ENCODE measurements at regions not wholly inside any gene's neighbourhood (a gene's known extent, or its start where the extent isn't known, plus 50 kb on each side); places are given as distances from the start of the nearest gene placed in this dataset.
A peak's percentile ranks its signal among the peaks of the same experiment; 100 is the strongest.

DNA sequence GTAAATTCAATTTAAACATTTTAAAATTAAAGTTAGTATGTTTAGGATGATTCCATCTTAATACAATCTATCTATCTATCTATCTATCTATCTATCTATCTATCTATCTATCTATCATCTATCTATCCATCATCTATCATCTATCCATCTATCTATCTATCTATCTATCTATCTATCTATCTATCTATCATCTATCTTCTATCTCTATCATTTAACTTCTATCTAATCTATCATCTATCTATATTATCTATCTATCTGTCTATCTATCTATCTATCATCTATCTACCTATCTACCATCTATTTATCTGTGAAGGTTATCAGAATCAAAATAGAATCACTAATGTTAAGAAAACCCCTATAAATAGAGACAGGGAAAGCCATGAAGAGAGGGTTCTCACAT lies 78.3 kb downstream of the RAMP3 start:
- no peak for DNase-seq (ENCODE audit: low read depth, low spot score)
- TF ChIP-seq, protein P1, sequence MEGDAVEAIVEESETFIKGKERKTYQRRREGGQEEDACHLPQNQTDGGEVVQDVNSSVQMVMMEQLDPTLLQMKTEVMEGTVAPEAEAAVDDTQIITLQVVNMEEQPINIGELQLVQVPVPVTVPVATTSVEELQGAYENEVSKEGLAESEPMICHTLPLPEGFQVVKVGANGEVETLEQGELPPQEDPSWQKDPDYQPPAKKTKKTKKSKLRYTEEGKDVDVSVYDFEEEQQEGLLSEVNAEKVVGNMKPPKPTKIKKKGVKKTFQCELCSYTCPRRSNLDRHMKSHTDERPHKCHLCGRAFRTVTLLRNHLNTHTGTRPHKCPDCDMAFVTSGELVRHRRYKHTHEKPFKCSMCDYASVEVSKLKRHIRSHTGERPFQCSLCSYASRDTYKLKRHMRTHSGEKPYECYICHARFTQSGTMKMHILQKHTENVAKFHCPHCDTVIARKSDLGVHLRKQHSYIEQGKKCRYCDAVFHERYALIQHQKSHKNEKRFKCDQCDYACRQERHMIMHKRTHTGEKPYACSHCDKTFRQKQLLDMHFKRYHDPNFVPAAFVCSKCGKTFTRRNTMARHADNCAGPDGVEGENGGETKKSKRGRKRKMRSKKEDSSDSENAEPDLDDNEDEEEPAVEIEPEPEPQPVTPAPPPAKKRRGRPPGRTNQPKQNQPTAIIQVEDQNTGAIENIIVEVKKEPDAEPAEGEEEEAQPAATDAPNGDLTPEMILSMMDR (IDR thresholded peaks at IDR 0.05; ENCODE audit: low read depth, low read length) = no peak
- in situ Hi-C loops (cut with HindIII; ENCODE audit: low sequenced_read_pairs) = no loop called here
- no peak overlapping the region for H3K4me3 ChIP-seq (ENCODE audit: low read depth, low read length)

DNA sequence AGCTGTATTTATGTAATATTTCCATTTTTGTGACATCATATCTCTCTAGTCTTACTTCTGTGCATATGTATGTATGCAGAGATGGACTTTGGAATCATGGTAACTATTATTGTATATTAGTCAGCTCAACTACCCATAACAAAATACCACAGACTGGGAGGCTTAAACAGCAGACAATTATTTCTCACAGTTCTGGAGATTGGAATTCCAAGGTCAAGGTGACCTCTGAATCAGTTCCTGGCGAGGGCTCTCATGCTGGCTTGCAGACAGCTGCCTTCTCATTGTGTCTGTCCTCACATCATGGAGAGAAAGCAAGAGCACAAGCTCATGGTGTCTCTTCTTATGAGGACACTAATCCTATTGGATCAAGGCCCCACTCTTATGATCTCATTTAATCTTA lies 79.1 kb downstream of the RAMP3 start:
- in situ Hi-C loops (cut with HindIII; ENCODE audit: low sequenced_read_pairs) = no loop called here
- DNase-seq (ENCODE audit: low read depth, low spot score) = peak; percentile 71
- no peak overlapping the region for H3K4me3 ChIP-seq (ENCODE audit: low read depth, low read length)
- TF ChIP-seq, protein P1 (IDR thresholded peaks at IDR 0.05; ENCODE audit: low read depth, low read length) = no peak

DNA sequence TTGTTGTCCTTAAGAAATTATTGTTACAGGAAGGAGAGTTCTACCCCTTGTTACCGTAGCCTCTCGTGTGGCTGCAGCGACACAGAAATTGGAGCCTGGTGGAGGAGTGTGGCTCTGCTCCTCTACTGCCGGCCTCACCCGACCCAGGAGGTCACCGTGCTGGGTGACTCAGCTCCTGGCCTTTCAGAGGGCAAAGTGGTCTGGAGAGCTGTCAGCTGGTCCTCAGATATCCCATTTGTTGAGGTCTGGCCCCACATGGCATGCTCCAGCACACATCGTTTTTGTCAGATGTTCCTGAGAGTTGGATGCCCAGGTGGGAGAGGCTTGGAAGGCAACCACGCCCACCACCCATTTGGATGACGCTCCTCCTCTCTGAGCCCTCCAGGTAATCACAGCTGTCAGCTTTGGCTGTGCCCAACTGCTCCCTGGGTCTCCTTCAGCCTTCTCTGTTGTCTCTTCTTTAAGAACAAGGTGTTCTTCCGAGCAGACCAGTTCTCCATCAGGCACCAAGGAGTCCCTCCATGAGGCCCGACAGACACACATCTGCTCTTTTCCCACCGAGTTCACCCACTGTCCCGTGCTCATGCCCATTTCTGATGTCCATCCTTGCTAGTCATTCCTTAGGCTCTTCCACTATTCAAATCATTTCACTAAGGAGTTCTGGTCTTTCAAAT lies 80.3 kb downstream of the RAMP3 start:
- no peak overlapping the region for H3K4me3 ChIP-seq (ENCODE audit: low read depth, low read length)
- DNase-seq (ENCODE audit: low read depth, low spot score) = no peak
- TF ChIP-seq, protein P1 (IDR thresholded peaks at IDR 0.05; ENCODE audit: low read depth, low read length) = no peak
- in situ Hi-C loops (cut with HindIII; ENCODE audit: low sequenced_read_pairs) = no loop called here

DNA sequence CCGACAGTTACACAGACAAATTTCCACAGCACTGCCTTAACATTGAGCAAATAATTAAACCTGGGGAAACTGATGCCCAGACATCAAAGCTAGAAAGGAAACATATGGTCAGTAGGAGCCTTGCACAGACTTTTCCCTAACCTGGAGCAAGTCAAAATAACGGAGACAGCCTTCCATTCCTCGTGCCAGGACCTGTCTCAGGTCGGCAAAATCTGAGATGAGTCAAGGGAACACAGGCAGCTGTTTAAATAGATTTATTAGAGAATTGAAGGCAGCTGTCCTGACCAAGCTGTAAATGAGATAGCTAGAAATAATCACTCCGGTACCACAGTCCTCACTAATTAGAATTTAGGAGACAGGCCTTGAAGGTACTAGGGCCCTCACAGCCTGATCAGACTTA lies 81.2 kb downstream of the RAMP3 start:
- H3K4me3 ChIP-seq (ENCODE audit: low read depth, low read length) = no peak overlapping the region
- in situ Hi-C loops (cut with HindIII; ENCODE audit: low sequenced_read_pairs) = no loop called here
- TF ChIP-seq, protein P1 (IDR thresholded peaks at IDR 0.05; ENCODE audit: low read depth, low read length) = no peak
- DNase-seq (ENCODE audit: low read depth, low spot score) = no peak

DNA sequence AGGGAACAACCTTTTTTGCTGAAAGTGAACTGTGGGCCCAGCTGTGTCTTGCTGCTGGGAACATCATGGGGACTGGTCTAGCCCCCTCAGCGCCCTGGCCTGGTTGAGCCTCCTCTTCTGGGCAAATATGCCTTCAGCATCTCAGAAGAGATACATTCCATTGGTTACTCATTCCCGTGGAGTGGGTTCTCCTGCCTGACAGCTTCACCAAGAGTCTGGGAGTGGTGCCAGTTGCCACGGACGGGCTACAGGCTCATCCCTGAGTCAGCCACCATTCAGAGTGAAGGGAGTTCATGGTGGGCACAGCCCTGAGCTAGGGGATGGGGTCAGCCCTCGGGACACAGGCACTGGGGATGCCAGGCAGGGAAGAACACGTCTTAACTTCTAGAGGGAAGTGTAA lies 81.9 kb downstream of the RAMP3 start:
- H3K4me3 ChIP-seq (ENCODE audit: low read depth, low read length) = no peak overlapping the region
- in situ Hi-C loops (cut with HindIII; ENCODE audit: low sequenced_read_pairs) = no loop called here
- peak; percentile 62 for DNase-seq (ENCODE audit: low read depth, low spot score)
- TF ChIP-seq, protein P1 (IDR thresholded peaks at IDR 0.05; ENCODE audit: low read depth, low read length) = no peak

DNA sequence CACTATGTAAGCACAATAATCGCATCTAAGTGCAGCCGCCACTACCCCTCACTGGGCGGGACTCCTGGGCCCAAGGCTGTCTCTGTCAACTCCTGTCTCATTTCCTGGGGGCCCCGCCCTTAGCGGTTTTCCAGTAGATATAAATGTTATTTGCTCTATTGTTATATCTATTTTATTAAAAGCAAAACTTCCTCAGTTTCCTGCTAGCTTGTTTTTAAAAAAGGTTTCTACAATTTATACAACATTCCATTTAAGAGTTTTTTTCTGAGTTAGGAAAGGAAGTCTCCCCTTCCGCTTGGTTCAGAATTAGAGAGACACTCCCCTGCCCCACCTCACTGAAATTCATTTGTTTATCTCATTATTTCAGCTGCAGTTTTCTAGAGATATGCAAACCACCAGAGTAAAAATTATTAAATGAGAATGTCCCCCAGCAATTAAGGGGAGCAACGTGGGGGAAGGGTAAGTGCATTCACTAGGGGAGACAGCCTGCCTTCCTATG lies 82.7 kb downstream of the RAMP3 start:
- TF ChIP-seq, protein P1 (IDR thresholded peaks at IDR 0.05; ENCODE audit: low read depth, low read length) = no peak
- no peak for DNase-seq (ENCODE audit: low read depth, low spot score)
- H3K4me3 ChIP-seq (ENCODE audit: low read depth, low read length) = no peak overlapping the region
- in situ Hi-C loops (cut with HindIII; ENCODE audit: low sequenced_read_pairs) = no loop called here

All from astrocyte of the spinal cord (primary cell).